WTC11 (cell line): ENCODE measurements at regions not wholly inside any gene's neighbourhood (a gene's known extent, or its start where the extent isn't known, plus 50 kb on each side); places are given as distances from the start of the nearest gene placed in this dataset.
"Not testable (repeated sequence)": the region's sequence is repeated elsewhere in the genome, so short reads cannot be mapped to it uniquely, and the experiment has no call there.

Experiments used
- NFYB ChIP-seq: sonication (generic); formaldehyde crosslinking; conservative IDR thresholded peaks from 2 replicates; pipeline ENCODE4 v1.8.0; 2022; ENCODE audit warnings: low read depth, missing genetic modification reagents
- SMAD3 ChIP-seq: sonication (generic); formaldehyde crosslinking; IDR thresholded peaks from 2 replicates; pipeline ENCODE4 v1.8.0; 2022; ENCODE audit warnings: missing genetic modification reagents, mild to moderate bottlenecking, borderline replicate concordance
- ZNF423 ChIP-seq: fragments of 250-450 bp; sonication (Bioruptor Pico); IDR thresholded peaks from 2 replicates; pipeline ENCODE4 v2.1.2; 2022; ENCODE audit warnings: mild to moderate bottlenecking, moderate library complexity
- TF ChIP-seq, protein P1 (sequence below): fragments of 200-600 bp; IDR thresholded peaks from 2 replicates; pipeline ENCODE4 v1.8.0; 2022; ENCODE audit warnings: antibody characterized with exemption

DNA sequence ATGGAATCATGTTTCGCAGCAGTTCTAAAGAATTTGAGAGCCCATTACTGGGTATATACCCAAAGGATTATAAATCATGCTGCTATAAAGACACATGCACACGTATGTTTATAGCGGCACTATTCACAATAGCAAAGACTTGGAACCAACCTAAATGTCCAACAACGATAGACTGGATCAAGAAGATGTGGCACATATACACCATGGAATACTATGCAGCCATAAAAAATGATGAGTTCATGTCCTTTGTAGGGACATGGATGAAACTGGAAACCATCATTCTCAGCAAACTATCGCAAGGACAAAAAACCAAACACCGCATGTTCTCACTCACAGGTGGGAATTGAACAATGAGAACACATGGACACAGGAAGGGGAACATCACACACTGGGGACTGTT is 106.1 kb downstream of the NAV1 start:
- TF ChIP-seq, protein P1, sequence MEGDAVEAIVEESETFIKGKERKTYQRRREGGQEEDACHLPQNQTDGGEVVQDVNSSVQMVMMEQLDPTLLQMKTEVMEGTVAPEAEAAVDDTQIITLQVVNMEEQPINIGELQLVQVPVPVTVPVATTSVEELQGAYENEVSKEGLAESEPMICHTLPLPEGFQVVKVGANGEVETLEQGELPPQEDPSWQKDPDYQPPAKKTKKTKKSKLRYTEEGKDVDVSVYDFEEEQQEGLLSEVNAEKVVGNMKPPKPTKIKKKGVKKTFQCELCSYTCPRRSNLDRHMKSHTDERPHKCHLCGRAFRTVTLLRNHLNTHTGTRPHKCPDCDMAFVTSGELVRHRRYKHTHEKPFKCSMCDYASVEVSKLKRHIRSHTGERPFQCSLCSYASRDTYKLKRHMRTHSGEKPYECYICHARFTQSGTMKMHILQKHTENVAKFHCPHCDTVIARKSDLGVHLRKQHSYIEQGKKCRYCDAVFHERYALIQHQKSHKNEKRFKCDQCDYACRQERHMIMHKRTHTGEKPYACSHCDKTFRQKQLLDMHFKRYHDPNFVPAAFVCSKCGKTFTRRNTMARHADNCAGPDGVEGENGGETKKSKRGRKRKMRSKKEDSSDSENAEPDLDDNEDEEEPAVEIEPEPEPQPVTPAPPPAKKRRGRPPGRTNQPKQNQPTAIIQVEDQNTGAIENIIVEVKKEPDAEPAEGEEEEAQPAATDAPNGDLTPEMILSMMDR = not testable (repeated sequence)
- TF ChIP-seq NFYB; ZNF423; SMAD3 (CRISPR knock-in tag): not testable (repeated sequence)
